Omental fat pad (tissue), 3 donors: ENCODE measurements at regions not wholly inside any gene's neighbourhood (a gene's known extent, or its start where the extent isn't known, plus 50 kb on each side); places are given as distances from the start of the nearest gene placed in this dataset.

Experiments
- ATAC-seq: fragments of 150-250 bp; one replicate; pipeline ENCODE4 v1.9.1; 2016; ENCODE audit warnings: mild to moderate bottlenecking, moderate library complexity; ENCODE audit not compliant: low FRiP score
- DNase-seq: peaks from one replicate; pipeline ENCODE4 v3.0.0-alpha.2; 2019; ENCODE audit warnings: low spot score
- TF ChIP-seq, protein P1 (sequence below), 3 donors: fragments of 450-650 bp; IDR thresholded peaks; one replicate each; pipeline ENCODE4 v1.5.1; 2016 to 2017; ENCODE audit warnings: antibody characterized with exemption in 3 of 3, mild to moderate bottlenecking in 3 of 3, moderate library complexity in 2 of 3

DNA sequence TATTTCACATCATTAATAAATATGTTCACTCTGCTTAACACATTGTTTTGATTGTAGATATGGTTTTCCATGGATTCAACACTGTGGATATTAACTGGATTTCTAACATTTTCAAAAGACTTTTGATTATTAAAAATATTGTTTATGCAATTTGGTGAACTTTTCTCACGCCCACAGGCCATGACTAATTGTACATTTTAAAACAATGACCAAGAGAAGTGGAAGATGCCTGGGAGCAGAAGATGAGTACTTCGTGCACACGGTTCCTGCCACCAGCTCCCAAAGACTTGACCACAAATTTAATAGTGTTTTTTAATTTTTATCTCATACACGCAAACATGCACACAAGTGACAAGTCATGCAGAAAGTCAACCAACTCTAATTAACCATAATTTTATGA lies 451.0 kb upstream of the ADARB2 start:
- TF ChIP-seq, protein P1, sequence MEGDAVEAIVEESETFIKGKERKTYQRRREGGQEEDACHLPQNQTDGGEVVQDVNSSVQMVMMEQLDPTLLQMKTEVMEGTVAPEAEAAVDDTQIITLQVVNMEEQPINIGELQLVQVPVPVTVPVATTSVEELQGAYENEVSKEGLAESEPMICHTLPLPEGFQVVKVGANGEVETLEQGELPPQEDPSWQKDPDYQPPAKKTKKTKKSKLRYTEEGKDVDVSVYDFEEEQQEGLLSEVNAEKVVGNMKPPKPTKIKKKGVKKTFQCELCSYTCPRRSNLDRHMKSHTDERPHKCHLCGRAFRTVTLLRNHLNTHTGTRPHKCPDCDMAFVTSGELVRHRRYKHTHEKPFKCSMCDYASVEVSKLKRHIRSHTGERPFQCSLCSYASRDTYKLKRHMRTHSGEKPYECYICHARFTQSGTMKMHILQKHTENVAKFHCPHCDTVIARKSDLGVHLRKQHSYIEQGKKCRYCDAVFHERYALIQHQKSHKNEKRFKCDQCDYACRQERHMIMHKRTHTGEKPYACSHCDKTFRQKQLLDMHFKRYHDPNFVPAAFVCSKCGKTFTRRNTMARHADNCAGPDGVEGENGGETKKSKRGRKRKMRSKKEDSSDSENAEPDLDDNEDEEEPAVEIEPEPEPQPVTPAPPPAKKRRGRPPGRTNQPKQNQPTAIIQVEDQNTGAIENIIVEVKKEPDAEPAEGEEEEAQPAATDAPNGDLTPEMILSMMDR (IDR thresholded peaks at IDR 0.05) = no peak
- ATAC-seq = no peak
- no peak for DNase-seq

DNA sequence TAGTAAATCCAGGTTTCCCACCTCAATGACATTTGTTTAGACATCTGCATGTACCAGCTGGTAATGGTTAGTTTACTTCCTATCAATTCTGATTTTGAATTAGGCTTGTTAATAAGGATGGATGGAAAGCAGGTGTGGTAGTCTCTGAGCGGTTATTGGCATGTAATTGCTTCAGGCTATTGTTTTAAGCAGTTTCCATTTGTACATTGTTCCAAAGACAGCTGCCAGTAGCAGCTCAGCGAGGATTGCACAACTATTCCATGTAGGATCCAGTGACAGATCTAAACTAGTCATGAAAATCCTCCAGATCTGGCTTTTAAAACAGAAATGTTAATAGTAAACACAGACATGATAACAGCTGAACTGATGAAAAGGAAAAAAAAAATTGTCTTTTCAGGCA lies 436.0 kb upstream of the ADARB2 start:
- no peak for DNase-seq
- TF ChIP-seq, protein P1 (IDR thresholded peaks at IDR 0.05) = no peak
- ATAC-seq = no peak

DNA sequence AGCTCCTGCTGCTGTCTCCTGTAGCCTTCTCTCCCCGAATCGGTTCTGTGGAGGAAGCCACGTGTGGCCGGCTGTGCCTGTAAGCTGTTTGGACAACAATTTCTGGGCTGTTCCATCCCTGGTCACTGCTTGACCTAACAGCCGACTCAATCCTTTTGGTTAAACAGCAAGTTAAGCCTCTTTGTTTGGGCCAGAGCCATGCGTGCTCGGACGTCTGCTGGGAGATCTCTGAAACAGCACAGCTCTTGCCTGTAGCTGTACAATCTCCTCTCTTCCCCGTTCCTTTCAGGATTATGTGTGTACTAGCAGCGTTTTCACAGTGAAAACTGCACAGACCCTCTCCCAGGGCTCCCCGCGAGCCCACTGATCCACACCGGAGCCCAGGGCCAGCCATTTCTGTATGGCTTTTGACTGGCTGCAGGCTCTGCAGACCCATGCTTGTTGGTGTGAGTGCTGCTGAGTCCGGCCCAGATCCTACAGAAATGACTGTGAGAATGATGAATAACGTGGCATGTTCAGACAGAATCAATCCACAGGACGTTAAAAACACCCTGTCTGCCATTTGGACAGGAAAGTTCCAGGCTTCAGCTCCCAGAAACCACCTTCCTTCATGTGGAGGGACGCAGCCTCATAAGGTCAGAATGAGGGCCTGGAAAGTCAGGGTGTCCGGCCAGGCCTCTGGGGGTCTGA lies 428.6 kb upstream of the ADARB2 start:
- ATAC-seq (no peak), DNase-seq (no peak)
- TF ChIP-seq, protein P1 (IDR thresholded peaks at IDR 0.05) = no peak

DNA sequence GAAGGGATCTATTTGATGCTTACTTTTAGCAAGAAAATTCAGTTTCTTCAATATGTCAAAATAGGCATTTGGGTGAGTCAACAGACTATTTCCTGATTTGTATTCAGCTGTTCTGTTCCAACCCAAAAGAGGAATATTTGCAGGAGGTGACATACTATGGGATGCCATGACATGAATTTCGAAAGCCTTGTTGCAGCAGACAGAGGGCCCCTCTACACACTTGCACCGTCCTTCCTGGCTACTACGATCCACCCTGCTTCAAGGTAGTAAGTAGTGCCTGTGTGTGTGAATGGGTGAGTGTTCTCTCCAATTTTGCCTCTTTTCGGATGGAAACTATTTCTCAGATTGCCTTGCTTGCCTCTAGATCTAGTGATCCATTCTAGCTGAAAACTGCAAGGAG lies 413.0 kb upstream of the ADARB2 start:
- no peak for ATAC-seq
- DNase-seq = no peak
- TF ChIP-seq, protein P1 (IDR thresholded peaks at IDR 0.05) = no peak

DNA sequence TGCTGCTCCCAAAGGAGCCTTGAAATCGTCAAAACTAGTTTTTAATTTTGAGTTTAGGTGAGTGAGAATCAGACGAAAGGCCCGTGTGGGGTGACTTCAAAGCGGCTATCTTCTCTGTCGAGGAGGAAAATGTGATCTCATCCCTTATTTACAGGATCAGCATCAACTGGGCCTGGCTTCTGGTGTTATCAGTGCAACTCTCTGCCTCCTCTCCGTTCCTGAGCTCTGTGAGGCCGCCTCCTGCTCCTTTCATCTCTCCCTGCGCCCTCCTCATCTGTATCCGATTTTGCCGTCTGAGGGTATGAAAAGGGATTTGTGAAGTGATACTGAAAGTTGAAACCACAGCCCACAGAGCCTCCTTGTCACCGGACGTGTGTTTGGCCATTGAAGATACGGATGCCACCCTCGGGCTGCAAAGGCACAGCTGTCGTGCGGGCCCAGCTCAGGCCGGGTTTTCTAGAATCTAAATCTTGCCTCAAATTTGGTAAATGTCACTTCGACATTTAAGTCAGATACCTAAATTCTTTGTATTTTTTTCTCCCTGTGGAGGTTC lies 408.7 kb upstream of the ADARB2 start:
- no peak for DNase-seq
- ATAC-seq = no peak
- TF ChIP-seq, protein P1 (IDR thresholded peaks at IDR 0.05) = no peak

DNA sequence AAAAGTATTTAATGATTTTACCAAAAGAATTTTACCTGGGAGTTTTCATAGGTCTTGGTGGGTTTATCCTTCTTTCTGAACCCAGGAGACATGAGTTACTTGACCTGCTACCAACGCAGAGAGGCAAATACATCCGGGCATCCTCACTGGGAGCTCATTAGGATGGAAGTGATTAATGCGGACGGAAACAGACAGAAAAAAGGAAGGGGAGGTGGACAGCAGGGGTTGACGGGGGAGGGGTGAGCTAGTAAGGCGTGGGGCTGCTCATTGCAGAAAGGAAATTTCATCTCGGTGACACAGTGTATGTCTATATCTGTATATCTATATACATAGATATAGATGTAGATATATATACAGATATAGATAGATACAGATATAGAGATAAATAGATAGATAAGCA lies 408.2 kb upstream of the ADARB2 start:
- ATAC-seq (no peak), DNase-seq (no peak)
- TF ChIP-seq, protein P1 (IDR thresholded peaks at IDR 0.05) = no peak

DNA sequence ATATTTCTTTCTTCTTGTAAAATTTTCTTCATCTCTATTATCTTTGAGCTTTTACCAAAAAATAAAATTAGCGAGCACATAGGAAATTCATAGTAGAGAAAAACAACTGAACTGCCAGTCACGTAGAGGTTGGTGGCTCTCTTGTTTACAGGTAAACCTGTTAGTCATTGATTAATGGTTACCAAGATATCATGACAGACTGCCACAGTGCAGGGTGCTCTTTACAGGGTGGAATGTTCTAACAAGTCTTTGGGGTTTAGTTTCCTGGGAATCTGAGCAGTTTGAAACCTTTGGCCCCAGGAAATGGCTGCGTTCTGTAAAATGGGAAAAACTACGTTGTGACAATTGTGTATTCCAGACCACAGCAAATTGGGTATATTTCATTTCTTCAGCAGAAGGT lies 407.3 kb upstream of the ADARB2 start:
- ATAC-seq = no peak
- DNase-seq = no peak
- TF ChIP-seq, protein P1 (IDR thresholded peaks at IDR 0.05) = no peak
